GM12864 (cell line): ENCODE measurements at regions not wholly inside any gene's neighbourhood (a gene's known extent, or its start where the extent isn't known, plus 50 kb on each side); places are given as distances from the start of the nearest gene placed in this dataset.

ENCODE experiments used
- DNase-seq: peaks from one replicate; pipeline ENCODE4 v3.0.0-alpha.2; 2011; ENCODE audit warnings: low read depth
- H3K4me3 ChIP-seq: 2 replicates; pipeline ENCODE4 v1.5.1; 2011; ENCODE audit warnings: mild to moderate bottlenecking, low read depth, low read length, control low read depth
- TF ChIP-seq, protein P1 (sequence below): IDR thresholded peaks from 2 replicates; pipeline ENCODE4 v1.5.1; 2011; ENCODE audit warnings: low read depth, mild to moderate bottlenecking, moderate library complexity, low read length, control low read depth, inconsistent platforms; ENCODE audit errors: missing control alignments

- no peak for DNase-seq
- no peak overlapping the region for H3K4me3 ChIP-seq
- TF ChIP-seq, protein P1, sequence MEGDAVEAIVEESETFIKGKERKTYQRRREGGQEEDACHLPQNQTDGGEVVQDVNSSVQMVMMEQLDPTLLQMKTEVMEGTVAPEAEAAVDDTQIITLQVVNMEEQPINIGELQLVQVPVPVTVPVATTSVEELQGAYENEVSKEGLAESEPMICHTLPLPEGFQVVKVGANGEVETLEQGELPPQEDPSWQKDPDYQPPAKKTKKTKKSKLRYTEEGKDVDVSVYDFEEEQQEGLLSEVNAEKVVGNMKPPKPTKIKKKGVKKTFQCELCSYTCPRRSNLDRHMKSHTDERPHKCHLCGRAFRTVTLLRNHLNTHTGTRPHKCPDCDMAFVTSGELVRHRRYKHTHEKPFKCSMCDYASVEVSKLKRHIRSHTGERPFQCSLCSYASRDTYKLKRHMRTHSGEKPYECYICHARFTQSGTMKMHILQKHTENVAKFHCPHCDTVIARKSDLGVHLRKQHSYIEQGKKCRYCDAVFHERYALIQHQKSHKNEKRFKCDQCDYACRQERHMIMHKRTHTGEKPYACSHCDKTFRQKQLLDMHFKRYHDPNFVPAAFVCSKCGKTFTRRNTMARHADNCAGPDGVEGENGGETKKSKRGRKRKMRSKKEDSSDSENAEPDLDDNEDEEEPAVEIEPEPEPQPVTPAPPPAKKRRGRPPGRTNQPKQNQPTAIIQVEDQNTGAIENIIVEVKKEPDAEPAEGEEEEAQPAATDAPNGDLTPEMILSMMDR = no peak
These were observed 1041.5 kb downstream of the AACS start for GRCh38 chr12:126106706-126107105.

- no peak overlapping the region for H3K4me3 ChIP-seq
- no peak for DNase-seq
- TF ChIP-seq, protein P1 = no peak
These were observed 1042.4 kb downstream of the AACS start for GRCh38 chr12:126107659-126108058.

GRCh38 chr12:126108247-126108646, 1043.0 kb downstream of the AACS start:
- no peak overlapping the region for H3K4me3 ChIP-seq
- no peak for DNase-seq
- TF ChIP-seq, protein P1 = no peak

GRCh38 chr12:126112141-126112540, 1046.9 kb downstream of the AACS start:
- H3K4me3 ChIP-seq = no peak overlapping the region
- DNase-seq = no peak
- TF ChIP-seq, protein P1 = no peak

DNA sequence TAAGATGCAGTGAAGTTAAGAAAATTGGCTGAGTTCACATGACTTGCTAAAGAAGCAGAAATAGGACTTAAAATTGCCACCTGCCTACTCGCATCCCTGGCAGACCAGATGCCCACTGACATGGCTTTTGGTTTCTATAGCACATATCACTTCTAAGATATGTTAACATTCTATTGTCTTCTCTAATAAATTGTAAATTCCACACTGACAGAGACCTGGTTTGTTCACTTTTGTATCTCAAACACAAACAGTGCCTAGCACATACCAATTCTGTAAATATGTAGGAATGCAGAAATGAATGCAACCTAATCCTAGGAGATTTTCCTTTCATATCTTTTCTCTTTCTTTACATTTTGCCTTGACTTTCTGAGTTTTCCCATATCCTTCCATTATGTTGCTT, 1047.6 kb downstream of the AACS start:
- TF ChIP-seq, protein P1 = no peak
- no peak for DNase-seq
- H3K4me3 ChIP-seq = no peak overlapping the region

GRCh38 chr12:126114441-126114840, 1049.2 kb downstream of the AACS start:
- DNase-seq = no peak
- H3K4me3 ChIP-seq = no peak overlapping the region
- TF ChIP-seq, protein P1 = no peak

DNA sequence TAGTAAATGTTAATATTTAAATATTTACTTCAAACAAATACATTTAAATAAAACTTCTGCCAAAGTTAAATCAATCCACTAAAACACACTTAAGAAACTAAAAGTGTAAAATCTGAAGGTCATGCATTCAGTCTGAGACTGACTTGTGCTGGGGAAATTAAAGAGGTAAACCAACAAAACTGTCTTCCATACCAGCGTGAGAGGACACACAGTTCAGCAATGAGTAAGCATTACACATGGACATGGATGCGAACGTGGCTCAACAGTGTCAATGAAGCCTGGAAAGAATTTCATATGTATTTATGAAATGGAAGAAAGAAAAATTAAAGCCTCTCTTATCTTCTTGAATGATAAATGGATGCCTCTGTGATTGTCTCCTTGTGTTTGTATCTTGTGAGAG, 1052.3 kb downstream of the AACS start:
- no peak for DNase-seq
- no peak overlapping the region for H3K4me3 ChIP-seq
- TF ChIP-seq, protein P1 = no peak
